DOHH2 (cell line): ENCODE measurements at regions not wholly inside any gene's neighbourhood (a gene's known extent, or its start where the extent isn't known, plus 50 kb on each side); places are given as distances from the start of the nearest gene placed in this dataset.

Experiments used
- CTCF ChIP-seq: fragments of 200-600 bp; sonication (generic); IDR thresholded peaks from one replicate; pipeline ENCODE4 v1.5.1; 2014; ENCODE audit warnings: antibody characterized with exemption, mild to moderate bottlenecking, low read depth, low read length; ENCODE audit not compliant: poor library complexity, severe bottlenecking
- EZH2phosphoT487 ChIP-seq: fragments of 200-600 bp; sonication (generic); IDR thresholded peaks from 2 replicates; pipeline ENCODE4 v1.6.1; 2017; ENCODE audit warnings: borderline replicate concordance, mild to moderate bottlenecking, antibody characterized with exemption, low read length, moderate library complexity, mixed read lengths

GRCh38 chr15:29409890-29410289, 140.3 kb upstream of the NSMCE3 start:
- TF ChIP-seq EZH2phosphoT487, result no peak
- no peak for TF ChIP-seq CTCF
